ENCODE measurements at regions not wholly inside any gene's neighbourhood (a gene's known extent, or its start where the extent isn't known, plus 50 kb on each side); places are given as distances from the start of the nearest gene placed in this dataset.

DNA sequence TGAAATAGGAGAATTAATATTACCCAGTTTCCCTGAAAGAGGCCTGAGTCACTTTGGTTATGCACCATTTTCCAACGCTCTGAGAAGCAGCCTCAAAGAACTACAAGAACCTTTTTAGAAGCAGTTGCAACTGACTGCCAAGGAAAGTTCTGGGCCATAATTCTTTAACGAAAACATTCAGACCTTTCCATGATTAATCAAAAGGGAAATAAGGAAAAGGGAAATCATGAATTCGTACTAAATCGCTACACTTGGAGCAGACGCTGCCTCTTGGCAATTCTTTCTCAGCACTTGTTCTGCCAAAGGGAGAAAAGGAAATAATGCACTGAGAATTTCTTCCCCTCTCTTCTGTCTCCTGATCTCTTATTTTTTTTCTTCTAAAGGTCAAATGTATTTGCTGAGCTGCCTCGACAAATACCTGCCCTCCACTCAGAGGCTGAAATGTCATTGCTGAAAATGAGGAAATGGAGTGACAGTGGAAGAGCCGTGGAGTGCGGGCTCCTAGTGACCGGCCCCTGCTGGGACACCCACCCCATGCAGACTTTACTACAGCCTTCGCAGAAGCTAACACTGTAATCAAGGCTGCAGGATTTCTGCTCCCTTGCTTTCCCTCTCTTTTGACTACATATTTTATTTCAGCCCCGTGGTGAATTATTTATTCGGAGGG lies 67.9 kb upstream of the GALNT2 start:
- no peaks in the 10 kb centered on the region for H3K27me3 ChIP-seq (ENCODE audit: insufficient read depth, poor library complexity, severe bottlenecking)
- no peak overlapping the region for H3K4me3 ChIP-seq (replicated peaks; ENCODE audit: insufficient read depth, low read length)
- H3K27ac ChIP-seq (replicated peaks) = no peak overlapping the region
- DNase-seq (ENCODE audit: low read depth in 1 of 2, low spot score in 1 of 2) = no peak
- no peak for TF ChIP-seq GABPA (IDR thresholded peaks at IDR 0.05; ENCODE audit: low read depth)
- peak; percentile 45; the same call in 1 of the 2 replicates for TF ChIP-seq SPI1 (IDR thresholded peaks at IDR 0.05; ENCODE audit: borderline replicate concordance, low read depth)

- DNase-seq (ENCODE audit: low read depth in 1 of 2, low spot score in 1 of 2) = no peak
- no peaks in the 10 kb centered on the region for H3K27me3 ChIP-seq (ENCODE audit: insufficient read depth, poor library complexity, severe bottlenecking)
- no peak overlapping the region for H3K27ac ChIP-seq (replicated peaks)
- H3K4me3 ChIP-seq (replicated peaks; ENCODE audit: insufficient read depth, low read length) = no peak overlapping the region
- TF ChIP-seq, protein P1, sequence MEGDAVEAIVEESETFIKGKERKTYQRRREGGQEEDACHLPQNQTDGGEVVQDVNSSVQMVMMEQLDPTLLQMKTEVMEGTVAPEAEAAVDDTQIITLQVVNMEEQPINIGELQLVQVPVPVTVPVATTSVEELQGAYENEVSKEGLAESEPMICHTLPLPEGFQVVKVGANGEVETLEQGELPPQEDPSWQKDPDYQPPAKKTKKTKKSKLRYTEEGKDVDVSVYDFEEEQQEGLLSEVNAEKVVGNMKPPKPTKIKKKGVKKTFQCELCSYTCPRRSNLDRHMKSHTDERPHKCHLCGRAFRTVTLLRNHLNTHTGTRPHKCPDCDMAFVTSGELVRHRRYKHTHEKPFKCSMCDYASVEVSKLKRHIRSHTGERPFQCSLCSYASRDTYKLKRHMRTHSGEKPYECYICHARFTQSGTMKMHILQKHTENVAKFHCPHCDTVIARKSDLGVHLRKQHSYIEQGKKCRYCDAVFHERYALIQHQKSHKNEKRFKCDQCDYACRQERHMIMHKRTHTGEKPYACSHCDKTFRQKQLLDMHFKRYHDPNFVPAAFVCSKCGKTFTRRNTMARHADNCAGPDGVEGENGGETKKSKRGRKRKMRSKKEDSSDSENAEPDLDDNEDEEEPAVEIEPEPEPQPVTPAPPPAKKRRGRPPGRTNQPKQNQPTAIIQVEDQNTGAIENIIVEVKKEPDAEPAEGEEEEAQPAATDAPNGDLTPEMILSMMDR (IDR thresholded peaks at IDR 0.05; ENCODE audit: insufficient read depth, low read length) = no peak
- TF ChIP-seq GABPA (IDR thresholded peaks at IDR 0.05; ENCODE audit: low read depth) = no peak
- TF ChIP-seq POLR2AphosphoS5 (IDR thresholded peaks at IDR 0.05; ENCODE audit: low read depth) = no peak
- TF ChIP-seq, protein P2, sequence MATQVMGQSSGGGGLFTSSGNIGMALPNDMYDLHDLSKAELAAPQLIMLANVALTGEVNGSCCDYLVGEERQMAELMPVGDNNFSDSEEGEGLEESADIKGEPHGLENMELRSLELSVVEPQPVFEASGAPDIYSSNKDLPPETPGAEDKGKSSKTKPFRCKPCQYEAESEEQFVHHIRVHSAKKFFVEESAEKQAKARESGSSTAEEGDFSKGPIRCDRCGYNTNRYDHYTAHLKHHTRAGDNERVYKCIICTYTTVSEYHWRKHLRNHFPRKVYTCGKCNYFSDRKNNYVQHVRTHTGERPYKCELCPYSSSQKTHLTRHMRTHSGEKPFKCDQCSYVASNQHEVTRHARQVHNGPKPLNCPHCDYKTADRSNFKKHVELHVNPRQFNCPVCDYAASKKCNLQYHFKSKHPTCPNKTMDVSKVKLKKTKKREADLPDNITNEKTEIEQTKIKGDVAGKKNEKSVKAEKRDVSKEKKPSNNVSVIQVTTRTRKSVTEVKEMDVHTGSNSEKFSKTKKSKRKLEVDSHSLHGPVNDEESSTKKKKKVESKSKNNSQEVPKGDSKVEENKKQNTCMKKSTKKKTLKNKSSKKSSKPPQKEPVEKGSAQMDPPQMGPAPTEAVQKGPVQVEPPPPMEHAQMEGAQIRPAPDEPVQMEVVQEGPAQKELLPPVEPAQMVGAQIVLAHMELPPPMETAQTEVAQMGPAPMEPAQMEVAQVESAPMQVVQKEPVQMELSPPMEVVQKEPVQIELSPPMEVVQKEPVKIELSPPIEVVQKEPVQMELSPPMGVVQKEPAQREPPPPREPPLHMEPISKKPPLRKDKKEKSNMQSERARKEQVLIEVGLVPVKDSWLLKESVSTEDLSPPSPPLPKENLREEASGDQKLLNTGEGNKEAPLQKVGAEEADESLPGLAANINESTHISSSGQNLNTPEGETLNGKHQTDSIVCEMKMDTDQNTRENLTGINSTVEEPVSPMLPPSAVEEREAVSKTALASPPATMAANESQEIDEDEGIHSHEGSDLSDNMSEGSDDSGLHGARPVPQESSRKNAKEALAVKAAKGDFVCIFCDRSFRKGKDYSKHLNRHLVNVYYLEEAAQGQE (IDR thresholded peaks at IDR 0.05; ENCODE audit: insufficient replicate concordance, low read depth) = no peak
- no peak for TF ChIP-seq SPI1 (IDR thresholded peaks at IDR 0.05; ENCODE audit: borderline replicate concordance, low read depth)
Measured at GRCh38 chr1:230000493-230001184, 66.4 kb upstream of the GALNT2 start.

DNA sequence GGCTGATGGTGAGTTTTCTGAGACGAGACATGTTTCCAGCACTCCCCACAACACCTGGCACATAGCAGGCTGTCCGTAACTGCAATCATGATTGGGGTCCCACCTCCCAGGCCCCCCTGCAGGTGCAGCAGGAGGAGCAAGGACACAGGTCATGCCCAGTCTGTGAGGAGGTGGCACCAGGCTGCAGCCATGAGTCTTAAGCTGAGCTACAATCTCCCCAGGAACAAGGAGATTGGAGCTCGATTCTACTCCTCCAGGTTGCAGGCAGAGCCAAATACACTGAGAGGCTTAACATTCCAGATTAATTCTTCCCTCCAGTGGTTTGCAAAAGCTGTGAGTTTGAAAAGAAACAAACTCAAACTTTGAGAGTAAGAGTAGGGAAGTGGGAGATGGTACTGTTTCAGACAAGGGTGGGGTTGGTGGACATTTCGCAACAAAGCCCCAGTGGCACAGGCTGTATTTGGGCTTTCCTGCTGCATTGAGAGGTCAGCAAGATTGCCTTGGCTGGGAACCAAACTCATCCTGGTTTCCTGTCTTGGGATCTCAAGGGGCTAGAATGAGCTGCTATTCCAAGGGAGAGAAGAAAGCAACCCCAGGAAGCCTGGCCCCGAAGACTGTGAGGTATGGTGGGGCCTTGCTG lies 64.8 kb upstream of the GALNT2 start:
- Histone ChIP-seq H3K27ac (replicated peaks) (peak overlapping the region; percentile 53), H3K27me3 (ENCODE audit: insufficient read depth, poor library complexity, severe bottlenecking) (no peaks in the 10 kb centered on the region), H3K4me3 (replicated peaks; ENCODE audit: insufficient read depth, low read length) (no peak overlapping the region)
- DNase-seq (ENCODE audit: low read depth in 1 of 2, low spot score in 1 of 2) = peak in 1 of 2 experiments; percentile 54
- peak; percentile 69; the same call in 1 of the 2 replicates for TF ChIP-seq SPI1 (IDR thresholded peaks at IDR 0.05; ENCODE audit: borderline replicate concordance, low read depth)
- no peak for TF ChIP-seq GABPA (IDR thresholded peaks at IDR 0.05; ENCODE audit: low read depth)

DNA sequence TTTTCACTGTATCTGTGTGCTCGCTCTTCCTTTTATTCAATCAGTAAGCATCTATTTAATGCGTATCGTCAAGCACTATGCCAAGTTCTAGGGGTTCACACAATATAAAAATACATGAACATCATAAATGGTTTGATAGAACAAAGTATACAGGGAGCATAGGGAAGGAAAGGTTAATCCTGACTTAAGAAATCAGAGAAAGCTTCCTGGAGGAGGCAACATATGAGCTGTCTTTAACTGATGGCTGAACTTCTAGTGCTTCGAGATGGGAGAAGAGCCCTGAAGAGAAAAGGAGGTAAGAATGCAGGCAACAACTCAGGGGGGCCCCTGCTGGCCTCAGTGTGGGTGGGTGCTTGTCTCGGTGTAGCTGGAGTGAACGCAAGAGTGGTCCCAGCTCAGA lies 63.6 kb upstream of the GALNT2 start:
- no peaks in the 10 kb centered on the region for H3K27me3 ChIP-seq (ENCODE audit: insufficient read depth, poor library complexity, severe bottlenecking)
- no peak for DNase-seq (ENCODE audit: low read depth in 1 of 2, low spot score in 1 of 2)
- H3K4me3 ChIP-seq (replicated peaks; ENCODE audit: insufficient read depth, low read length) = no peak overlapping the region
- peak overlapping the region; percentile 53 for H3K27ac ChIP-seq (replicated peaks)
- TF ChIP-seq, protein P1 (IDR thresholded peaks at IDR 0.05; ENCODE audit: insufficient read depth, low read length) = no peak
- TF ChIP-seq POLR2AphosphoS5 (IDR thresholded peaks at IDR 0.05; ENCODE audit: low read depth) (no peak), SPI1 (IDR thresholded peaks at IDR 0.05; ENCODE audit: borderline replicate concordance, low read depth) (no peak), GABPA (IDR thresholded peaks at IDR 0.05; ENCODE audit: low read depth) (no peak)
- TF ChIP-seq, protein P2 (IDR thresholded peaks at IDR 0.05; ENCODE audit: insufficient replicate concordance, low read depth) = no peak

All from HL-60 (cell line).